NCI-H2171 treated with DMSO at 0.1 percent for 48 hours (cell line): ENCODE measurements at regions not wholly inside any gene's neighbourhood (a gene's known extent, or its start where the extent isn't known, plus 50 kb on each side); places are given as distances from the start of the nearest gene placed in this dataset.
"Not testable (repeated sequence)": the region's sequence is repeated elsewhere in the genome, so short reads cannot be mapped to it uniquely, and the experiment has no call there.

ENCODE experiments used
- DNase-seq: peaks from one replicate; lab custom pipeline; 2025; lab: John Stamatoyannopoulos, UW

DNA sequence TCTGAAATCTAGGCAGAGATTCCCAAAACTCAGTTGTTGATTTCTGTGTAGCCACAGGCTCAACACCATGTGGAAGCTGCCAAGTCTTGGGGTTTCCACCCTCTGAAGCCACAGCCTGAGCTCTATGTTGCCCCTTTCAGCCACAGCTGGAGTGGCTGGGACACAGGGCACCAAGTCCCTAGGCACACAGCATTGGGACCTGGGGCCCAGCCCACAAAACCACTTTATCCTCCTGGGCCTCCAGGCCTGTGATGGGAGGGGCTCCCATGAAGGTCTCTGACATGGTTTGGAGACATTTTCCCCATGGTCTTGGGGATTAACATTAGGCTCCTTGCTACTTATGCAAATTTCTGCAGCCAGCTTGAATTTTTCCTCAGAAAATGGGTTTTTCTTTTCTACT lies 186.0 kb upstream of the SPOPL start:
- DNase-seq: not testable (repeated sequence)

DNA sequence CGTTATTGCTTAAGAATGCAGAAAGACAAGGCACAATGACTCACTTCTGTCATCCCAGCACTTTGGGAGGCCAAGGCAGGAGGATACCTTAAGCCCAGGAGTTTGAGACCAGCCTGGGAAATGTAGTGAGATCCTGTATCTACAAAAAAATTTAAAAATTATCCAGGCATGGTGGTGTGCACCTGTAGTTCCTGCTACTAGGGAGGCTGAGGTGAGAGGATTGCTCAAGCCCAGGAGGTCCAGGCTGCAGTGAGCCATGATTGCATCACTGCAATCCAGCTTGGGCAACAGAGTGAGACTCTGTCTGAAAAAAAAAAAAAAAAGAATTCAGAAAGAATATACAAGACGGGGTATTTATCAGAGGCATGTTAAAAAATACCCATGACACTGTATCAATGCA lies 182.0 kb upstream of the SPOPL start:
- no peak for DNase-seq

DNA sequence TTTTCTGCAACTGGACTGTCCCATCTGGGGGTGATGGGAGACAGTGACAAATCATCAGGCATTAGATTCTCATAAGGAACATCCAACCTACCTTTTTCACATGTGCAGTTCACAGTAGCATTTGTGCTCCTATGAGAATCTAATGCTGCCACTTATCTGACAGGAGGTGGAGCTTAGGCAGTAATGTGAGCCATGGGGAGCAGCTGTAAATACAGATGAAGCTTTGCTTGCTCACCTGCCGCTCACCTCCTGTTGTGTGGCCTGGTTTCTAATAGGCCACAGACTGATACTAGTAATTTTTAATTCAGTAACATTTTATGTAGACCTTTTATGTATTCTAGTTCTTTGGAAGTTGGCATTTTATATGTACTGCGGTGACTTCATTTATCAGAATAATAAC lies 180.1 kb upstream of the SPOPL start:
- DNase-seq: peak; percentile 92

DNA sequence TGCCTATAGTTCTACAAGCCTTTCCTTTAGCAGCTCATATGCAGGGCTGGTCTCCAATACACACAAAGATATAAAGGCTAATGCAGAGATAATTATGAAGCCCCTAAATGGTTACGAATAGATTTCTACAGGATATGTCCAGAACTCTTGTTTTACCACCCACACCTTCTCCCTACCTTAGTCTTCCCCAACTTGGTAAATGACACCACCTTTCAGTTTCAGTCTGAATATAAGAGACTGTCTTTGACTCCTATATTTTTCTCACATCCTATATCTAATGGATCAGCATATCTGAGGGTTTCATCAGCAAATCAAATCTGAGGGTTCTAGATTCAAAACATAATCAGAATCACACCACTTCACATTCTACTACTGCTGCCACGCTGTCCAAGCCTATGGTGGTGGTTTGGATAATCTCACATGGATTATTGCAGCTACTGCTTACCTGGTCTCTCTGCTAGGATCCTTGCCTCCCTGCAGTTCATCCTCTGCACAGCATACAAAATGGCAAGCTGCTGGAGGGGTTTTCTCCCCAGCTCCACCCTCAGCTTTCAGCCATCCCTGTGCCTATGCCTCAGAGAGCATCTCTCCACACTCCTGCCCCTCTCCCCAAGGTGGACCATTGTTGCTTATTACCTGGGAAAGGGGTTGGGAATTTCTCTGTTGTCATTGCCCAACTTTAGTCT lies 178.0 kb upstream of the SPOPL start:
- DNase-seq: no peak

DNA sequence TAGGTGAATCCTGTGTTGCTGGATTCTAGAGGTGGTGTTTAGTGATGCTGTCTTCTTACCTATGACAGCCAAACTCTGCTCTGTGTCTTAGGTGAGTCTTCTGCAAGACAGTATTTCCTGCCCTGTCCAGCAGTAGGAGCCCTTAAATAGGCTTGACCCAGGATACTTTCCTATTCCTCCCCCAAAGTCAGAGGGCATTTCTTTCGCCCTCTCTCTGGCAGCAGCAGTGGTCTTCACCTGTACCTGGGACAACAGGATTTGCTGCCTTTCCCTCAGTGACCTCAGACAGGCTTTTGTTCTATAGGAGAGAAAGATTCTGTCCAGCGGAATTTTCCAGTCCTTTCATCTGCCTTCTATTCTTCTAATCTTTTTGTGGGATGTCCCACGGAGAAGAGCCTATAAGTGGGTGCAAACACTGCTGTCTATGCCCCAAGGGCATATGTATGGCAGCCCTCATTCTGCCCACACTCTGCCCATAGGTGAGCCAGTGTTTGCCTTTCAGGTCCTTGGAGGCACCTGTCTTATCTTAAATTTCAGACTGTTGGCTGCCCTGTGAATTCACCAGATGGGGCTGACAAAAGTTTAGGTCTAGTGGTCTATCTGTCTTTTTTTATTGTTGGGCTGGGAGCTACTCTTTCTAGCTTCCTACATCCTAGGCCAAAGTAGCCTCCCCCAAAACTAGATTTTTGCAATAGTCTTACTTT lies 177.3 kb upstream of the SPOPL start:
- DNase-seq: peak; percentile 5

DNA sequence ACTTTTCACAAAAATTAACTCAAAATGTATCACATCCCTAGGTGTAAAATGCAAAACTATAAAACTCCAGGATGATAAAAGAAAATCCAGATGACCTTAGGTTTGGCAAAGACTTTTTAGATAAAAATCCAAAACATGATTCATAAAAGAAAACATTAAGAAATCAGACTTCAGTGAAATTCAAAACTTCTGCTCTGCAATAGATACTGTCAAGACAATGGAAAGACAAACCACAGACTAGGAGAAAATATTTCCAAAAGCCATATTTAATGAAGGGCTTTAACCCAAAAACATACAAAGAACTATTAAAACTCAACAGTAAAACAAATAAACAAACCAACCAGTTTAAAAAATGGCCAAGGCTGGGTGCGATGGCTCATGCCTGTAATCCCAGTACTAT lies 173.6 kb upstream of the SPOPL start:
- DNase-seq: no peak

DNA sequence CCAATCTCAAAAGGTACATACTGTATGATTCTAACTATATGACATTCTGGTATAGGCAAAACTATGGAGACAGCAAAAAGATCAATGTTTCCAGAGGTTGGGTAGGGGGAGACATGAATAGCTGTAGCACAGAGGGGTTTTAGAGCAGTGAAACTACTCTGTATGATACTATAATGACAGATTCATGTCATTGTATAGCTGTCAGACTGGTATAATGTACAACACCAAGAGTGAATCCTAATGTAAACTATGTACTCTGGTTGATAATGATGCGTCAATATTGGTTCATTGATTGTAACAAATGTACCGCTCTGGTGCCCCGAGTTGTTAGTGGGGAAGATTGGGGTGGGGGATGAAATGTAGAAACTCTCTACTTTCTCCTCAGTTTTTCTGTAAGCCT lies 172.4 kb upstream of the SPOPL start:
- no peak for DNase-seq

DNA sequence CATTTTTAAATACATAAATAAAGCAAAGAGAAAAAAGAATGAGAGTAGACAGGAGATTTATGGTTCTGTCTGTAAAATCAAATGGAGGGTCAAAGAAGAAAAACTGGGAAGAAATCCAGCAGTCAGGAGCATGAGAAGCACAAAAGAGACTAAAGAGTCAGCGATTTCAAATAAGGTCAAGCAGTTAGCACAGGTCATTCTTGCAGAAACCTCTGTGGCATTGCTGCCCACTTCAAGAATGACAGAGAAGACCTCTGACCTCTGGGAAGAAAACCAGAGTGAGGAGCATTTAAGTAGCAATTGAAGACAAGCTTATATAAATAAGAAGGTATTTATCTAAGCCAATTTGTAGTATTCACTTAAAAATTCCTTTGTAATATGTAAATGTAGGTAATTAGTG lies 172.0 kb upstream of the SPOPL start:
- DNase-seq: no peak

DNA sequence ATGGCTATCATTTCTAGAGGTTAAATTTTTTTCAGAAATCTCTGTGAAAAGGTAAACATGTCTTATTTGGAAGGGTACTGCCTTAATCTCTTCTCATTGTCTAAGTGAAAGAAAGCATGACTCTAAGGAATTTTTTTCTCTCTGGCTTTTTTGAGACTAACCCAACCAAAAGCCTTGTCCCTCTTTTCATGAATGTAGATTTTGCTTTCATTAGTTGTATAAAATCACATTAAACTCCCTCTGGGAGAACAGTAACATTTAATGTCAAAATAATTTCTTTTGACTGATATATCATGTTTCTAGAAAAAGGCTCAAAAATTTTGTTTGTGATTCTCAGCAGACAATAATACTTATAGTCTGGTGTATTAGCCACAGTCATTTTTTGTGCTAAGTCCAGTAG lies 168.4 kb upstream of the SPOPL start:
- DNase-seq: no peak

DNA sequence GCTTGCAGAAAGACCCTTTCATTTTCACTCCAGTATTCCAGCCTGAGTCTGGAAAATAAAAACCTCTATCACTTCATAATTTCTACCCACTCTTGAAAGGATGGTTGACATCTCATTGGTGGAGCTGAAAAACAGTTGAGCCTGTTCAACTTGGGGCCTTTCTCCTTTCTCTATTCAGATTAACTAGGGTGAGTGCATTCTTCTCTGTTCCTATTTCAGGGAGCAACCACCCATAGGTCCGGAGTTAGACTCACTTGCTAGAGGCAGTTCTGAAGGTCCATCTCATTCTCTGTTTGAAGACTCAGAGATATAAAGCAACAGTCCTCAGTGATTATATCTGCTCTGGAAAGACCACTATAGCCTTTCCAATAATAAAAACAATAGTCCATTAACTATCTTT lies 167.9 kb upstream of the SPOPL start:
- DNase-seq: no peak

DNA sequence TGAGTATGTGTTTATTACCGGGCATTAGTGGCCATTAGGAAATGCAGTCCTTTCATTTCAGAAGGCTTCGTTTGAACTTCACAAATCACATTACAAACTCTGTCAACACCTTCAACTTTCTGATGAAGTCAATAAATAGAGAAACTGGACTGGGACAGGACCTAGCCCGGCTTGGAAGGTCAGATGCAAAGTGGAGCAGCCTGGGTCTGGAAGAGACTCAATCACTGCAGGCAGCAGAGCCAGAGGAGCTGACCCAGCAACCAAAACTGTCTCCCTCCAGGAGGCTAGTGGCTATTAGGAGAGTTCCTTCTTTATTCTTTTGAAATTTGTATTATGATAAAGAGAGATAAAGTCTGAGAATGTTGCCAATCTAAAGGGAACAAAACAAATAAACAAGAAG lies 167.2 kb upstream of the SPOPL start:
- no peak for DNase-seq

DNA sequence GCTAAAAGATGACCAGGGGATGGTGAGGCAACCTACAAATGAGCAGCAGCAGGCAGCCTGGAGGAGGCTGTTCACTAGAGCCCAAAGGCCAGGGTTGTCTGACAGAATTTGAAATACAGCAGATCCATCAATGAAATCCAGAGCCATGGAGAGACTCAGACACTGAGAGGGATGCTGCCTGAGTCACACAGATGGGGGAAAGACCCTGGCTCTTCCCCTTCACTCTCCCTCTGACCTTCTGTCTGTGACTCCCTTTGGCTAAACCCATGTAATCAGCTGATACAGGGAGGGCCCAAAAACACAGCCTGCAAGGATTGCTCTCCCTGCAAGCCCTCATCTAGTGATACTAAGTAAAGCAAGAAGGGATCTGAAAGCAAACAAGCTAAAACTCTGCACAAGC lies 166.5 kb upstream of the SPOPL start:
- DNase-seq: no peak

DNA sequence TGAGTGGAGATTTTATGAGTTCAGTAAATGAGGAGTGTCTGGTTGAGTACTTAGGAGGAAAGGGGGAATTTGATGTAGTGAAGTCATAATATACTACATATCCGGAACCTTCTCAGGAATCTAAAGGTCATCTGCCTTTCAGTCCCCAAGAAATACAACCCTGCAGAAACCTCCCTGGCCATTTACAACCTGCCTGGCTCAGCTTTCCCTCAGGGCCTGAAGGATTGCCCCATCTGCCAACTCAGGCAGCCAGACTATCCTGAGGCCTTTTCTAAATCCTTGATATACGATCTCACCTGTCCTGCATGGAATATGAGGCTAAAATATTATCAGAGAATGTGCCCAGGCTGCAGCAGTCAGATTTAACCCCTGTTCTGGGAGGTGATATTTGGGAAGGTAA lies 165.4 kb upstream of the SPOPL start:
- DNase-seq: peak; percentile 3

DNA sequence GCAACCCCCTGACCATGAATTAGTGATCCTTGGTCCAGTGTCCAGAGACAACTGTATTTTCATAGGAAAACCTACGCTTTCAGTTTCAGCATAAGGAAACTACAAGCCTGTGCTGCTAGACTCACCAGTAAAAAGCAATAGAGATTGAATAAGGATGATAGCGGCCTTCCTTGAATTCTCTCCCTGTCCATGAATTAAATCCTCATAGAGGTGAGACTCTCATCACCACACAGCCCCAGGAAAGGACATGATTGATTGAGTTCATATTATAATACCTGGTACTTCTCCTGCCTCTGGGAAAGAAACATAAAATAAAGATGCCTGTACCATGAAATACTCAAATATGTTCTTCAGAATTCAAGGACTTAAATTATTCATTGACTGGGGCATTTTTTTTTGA lies 146.3 kb upstream of the SPOPL start:
- no peak for DNase-seq

DNA sequence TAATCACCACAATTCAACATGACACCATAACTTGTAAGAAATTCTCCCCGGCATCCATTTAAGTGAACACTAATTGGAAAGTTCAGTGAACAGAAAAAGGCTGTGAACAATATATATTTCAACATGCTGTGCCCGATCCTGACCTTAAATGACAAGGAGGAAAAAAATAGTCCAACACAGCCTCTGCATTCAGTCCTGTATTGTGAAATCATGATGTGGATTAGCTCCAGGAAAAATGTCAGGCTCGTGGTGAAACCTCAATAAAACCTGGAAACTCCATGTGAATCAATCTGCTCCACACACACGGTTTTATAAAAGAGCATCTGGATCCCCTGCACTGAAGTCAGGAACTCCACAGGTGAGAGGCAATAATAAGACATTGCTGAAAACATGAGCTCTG lies 145.4 kb upstream of the SPOPL start:
- DNase-seq: peak; percentile 30

DNA sequence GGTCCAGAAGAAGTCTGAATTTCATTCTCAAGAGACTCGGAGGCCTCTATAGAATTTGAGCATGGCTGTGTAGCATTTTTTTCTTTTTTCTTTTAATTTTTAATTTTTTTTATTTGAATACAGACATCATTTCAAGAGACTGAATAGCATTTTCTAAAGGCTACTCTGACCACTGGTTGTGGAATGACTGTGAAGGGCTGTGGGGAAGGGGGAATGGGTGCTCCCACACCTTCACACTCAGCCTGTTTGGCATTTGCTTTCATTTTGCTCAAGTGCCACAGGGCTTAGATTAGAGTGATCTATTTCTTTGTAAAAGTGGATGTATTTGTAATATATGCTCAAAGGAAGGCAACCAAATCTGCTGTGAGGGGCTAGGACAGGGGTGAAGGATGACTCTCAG lies 142.0 kb upstream of the SPOPL start:
- no peak for DNase-seq

DNA sequence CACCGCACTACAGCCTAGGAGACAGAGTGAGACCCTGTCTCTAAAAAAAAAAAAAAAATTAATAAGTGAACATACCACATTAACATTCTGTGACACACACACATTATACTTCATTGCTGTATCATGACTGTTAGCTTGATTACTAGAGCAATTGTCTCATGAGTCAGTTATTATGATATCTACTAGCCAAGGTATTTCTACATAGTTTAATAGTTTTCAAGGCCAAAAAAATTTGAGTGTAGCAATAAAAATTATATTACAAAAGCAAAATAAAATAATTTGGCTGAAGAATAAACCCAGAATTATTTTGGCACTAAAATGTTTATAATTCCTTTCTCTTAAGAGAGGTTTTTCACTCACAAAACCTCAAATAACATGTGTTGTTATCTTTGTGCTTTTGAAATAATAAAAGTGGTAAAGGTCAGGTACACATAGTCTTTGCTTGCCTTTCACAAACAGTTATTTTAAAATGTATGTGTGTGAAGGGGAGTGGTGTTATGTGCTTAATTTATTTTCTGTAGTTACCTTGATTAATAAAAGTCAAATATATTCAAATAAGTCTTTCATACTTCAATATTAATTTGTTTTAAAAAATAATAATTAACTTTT lies 136.9 kb upstream of the SPOPL start:
- DNase-seq: no peak

DNA sequence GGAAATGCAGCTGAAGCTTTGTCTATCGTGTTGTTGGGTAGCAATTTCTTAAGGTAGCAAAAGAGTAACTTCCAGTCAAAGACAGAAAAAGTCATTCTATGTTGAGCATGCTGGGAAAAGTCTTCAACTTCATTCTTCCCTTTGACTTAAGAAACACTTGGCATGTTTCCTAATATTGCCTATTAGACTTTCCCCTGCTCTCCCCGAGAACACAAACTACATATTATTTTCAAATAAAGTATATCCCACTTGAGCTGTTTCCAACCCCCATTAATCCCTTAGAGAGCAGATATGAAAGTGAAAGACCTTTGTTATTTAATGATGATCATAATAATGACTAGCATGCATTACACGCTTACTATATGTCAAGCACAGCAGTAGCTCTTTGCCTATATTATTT lies 136.0 kb upstream of the SPOPL start:
- DNase-seq: no peak

DNA sequence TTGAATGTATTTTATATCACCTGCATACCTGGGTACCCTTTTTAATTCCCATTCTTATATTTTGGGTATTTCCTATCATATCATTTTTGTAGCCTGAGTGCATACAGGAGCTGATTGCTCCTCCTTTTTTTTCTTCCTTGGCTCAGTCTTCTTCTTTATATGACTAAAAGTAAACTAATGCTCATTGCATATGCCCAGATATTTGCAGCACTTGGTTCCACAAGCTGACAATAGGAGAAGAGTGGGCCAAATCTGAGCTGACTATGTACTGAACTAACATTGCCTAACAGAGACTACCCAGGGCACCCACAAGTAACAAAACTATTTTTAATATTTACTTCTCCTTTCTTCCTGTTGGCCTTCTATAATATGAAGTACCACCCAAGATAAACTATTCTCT lies 131.7 kb upstream of the SPOPL start:
- DNase-seq: no peak

DNA sequence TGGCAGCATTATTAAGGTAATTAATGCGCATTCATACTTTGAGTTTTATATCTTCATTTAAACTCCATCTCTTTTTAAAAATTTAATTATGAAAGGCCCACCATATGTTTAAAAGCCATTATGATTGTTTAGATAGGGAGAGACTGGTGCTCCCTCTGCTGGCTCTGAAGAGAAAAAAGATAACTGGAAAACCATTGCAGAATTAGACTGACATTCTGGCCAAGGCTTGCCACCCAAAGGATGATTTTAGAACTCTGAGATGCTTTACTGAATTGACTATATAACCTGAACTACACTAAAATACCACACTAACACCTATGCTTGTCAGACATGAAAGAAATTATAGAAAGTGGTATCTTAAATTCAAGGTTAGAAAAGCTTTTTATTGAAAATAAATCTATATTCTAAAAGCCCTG lies 127.6 kb upstream of the SPOPL start:
- DNase-seq: peak; percentile 75

DNA sequence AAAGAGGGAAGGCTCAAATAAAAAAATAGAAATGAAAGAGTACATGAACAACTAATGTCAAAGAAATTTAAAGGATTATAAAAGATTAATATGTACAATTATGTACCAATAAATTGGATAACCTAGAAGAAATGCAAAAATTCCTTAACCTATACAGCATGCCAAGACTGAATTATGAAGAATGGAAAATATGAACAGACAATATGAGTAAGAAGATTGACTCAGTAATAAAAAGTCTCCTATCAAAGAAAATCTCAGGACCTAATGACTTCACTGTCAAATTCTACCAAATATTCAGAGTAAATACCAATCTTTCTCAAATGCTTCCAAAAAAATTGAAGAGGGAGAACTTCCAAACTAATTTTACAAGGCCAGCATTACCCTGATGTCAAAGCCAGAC lies 120.2 kb upstream of the SPOPL start:
- no peak for DNase-seq

DNA sequence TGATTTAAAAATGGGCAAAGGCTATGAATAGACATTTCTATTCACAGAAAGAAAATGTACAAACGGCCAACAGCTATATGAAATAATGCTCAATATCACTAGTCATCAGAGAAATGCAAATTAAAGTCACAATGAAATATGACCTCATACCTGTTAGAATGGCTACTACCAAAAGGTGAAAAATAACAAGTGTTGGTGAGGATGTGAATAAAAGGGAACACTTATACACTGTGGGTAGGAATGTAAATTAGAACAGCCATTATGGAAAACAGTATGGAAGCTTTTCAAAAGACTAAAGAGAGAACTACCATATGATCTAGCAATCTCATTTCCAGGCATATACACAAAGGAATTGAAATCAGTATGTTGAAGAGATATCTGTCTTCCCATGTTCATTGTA lies 118.9 kb upstream of the SPOPL start:
- no peak for DNase-seq

DNA sequence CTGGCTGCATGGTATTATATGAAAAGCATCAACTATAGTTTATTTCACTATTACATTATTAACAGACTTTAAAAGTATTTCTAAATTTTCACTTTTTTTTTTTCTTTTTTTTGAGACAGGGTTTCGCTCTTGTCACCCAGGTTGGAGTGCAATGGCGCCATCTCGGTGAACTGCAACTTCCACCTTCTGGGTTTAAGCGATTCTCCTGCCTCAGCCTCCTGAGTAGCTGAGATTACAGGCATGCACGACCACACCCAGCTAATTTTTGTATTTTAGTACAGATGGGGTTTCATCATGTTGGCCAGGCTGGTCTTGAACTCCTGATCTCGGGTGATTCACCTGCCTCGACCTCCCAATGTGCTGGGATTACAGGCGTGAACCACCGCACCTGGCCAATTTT lies 115.4 kb upstream of the SPOPL start:
- not testable (repeated sequence) for DNase-seq

DNA sequence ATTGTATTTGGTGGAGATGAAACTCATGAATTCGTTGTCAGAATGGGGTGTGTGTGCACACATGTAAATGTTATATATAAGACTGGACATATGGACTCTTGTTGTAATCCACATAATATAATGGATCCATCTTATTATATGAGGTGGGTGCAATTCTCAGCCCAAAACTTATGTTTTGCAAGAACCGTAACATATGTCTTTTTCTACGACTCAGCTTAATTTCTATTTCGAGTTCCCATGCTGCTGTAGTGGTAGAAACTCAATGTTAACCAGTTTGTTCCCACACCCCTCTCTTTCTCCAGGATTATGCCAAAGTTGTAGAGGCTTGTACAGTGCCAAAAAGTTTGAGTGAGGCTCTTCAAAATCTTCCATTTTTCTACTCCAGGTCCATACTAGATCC lies 112.5 kb upstream of the SPOPL start:
- no peak for DNase-seq
